A549 (cell line): ENCODE measurements at regions not wholly inside any gene's neighbourhood (a gene's known extent, or its start where the extent isn't known, plus 50 kb on each side); places are given as distances from the start of the nearest gene placed in this dataset.

Experiments used
- ATAC-seq, 2 experiments: fragments of 200-7000 bp in 1 of 2; fragments of >200 bp in 1 of 2; cut with Nextera tagmentation in 1 of 2; cut with Tn5 transposase in 1 of 2; 3 replicates each; pipeline versions ENCODE4 v1.8.0 to v1.9.1; 2018 to 2020; ENCODE audit warnings: mild to moderate bottlenecking in 1 of 2, moderate library complexity in 1 of 2
- CTCF ChIA-PET: fragments of 300-600 bp; sonication (Branson Sonifier 250); formaldehyde crosslinking; extraction: SDS; loops from one replicate; lab custom pipeline; 2021; ENCODE audit warnings: antibody characterized with exemption, inconsistent platforms; lab: Yijun Ruan, JAX
- POLR2A ChIA-PET: fragments of 350-600 bp; formaldehyde crosslinking; extraction: SDS; loops from one replicate; lab custom pipeline; 2021; ENCODE audit warnings: antibody characterized with exemption, inconsistent platforms; lab: Yijun Ruan, JAX
- DNase-seq, 2 experiments: peaks; one replicate each; pipeline versions ENCODE4 v3.0.0 to v3.0.0-alpha.2; 2011 to 2016; ENCODE audit warnings: low read depth in 1 of 2, low spot score in 1 of 2
- FAIRE-seq: peaks from 2 replicates; lab custom pipeline; 2011; peaks lifted over from hg19 to GRCh38; lab: Jason Lieb, UNC
- H3K27ac ChIP-seq, 2 experiments: fragments of >200 bp; sonication (Bioruptor Twin); formaldehyde crosslinking; 3 replicates each; pipeline ENCODE4 v1.5.1; 2016 to 2017
- H3K4me1 ChIP-seq: fragments of >200 bp; sonication (Bioruptor Twin); formaldehyde crosslinking; 3 replicates; pipeline ENCODE4 v1.6.1; 2016
- H3K4me2 ChIP-seq: fragments of >200 bp; sonication (Bioruptor Twin); formaldehyde crosslinking; 3 replicates; pipeline ENCODE4 v1.6.1; 2016
- H3K4me3 ChIP-seq: fragments of >200 bp; sonication (Bioruptor Twin); formaldehyde crosslinking; 3 replicates; pipeline ENCODE4 v1.5.1; 2016
- H3K9me3 ChIP-seq: fragments of >200 bp; sonication (Bioruptor Twin); formaldehyde crosslinking; 3 replicates; pipeline ENCODE4 v1.6.1; 2016
- CBX8 ChIP-seq: fragments of 200-600 bp; sonication (generic); IDR thresholded peaks from 2 replicates; pipeline ENCODE4 v1.6.1; 2016
- CHD2 ChIP-seq: fragments of 150-350 bp; IDR thresholded peaks from 2 replicates; pipeline ENCODE4 v1.6.1; 2014; ENCODE audit warnings: low read length; ENCODE audit not compliant: partially characterized antibody
- CTCF ChIP-seq: fragments of >200 bp; sonication (Bioruptor Twin); formaldehyde crosslinking; IDR thresholded peaks from 3 replicates; pipeline ENCODE4 v1.5.1; 2016
- FOSB ChIP-seq: fragments of 250-450 bp; sonication (Bioruptor Pico); IDR thresholded peaks from 2 replicates; pipeline ENCODE4 v1.5.0; 2020; ENCODE audit warnings: mild to moderate bottlenecking, moderate library complexity
- GATA3 ChIP-seq: IDR thresholded peaks from 2 replicates; pipeline ENCODE4 v1.6.1; 2012; ENCODE audit warnings: borderline replicate concordance
- HDAC2 ChIP-seq: fragments of 200-600 bp; sonication (generic); IDR thresholded peaks from 2 replicates; pipeline ENCODE4 v1.6.1; 2016
- HEYL ChIP-seq: fragments of 250-450 bp; sonication (Bioruptor Pico); IDR thresholded peaks from 2 replicates; pipeline ENCODE4 v1.8.0; 2021; ENCODE audit warnings: mild to moderate bottlenecking, moderate library complexity
- JUN ChIP-seq, 2 experiments: fragments of >200 bp; sonication (Bioruptor Twin); formaldehyde crosslinking; IDR thresholded peaks; 2 replicates in 1 of 2; 3 replicates in 1 of 2; pipeline ENCODE4 v1.6.1; 2016 to 2017
- KDM1A ChIP-seq: fragments of 200-600 bp; sonication (generic); IDR thresholded peaks from 2 replicates; pipeline ENCODE4 v1.6.1; 2016; ENCODE audit warnings: low read depth, mild to moderate bottlenecking
- KDM5A ChIP-seq: fragments of 200-600 bp; sonication (generic); IDR thresholded peaks from 2 replicates; pipeline ENCODE4 v1.6.1; 2016; ENCODE audit warnings: antibody characterized with exemption, mild to moderate bottlenecking
- NR3C1 ChIP-seq: fragments of >200 bp; sonication (Bioruptor Twin); formaldehyde crosslinking; IDR thresholded peaks from 3 replicates; pipeline ENCODE4 v1.6.1; 2017
- PHF8 ChIP-seq: fragments of 200-600 bp; sonication (generic); IDR thresholded peaks from 2 replicates; pipeline ENCODE4 v1.6.1; 2016; ENCODE audit warnings: low read depth, mild to moderate bottlenecking, antibody characterized with exemption, moderate library complexity, borderline replicate concordance
- POLR2A ChIP-seq: IDR thresholded peaks from 2 replicates; pipeline ENCODE4 v1.6.1; 2012; ENCODE audit warnings: mild to moderate bottlenecking, low read length
- RAD21 ChIP-seq, 2 experiments: fragments of >200 bp in 1 of 2; sonication (Bioruptor Twin) in 1 of 2; formaldehyde crosslinking in 1 of 2; IDR thresholded peaks in 1 of 2; conservative IDR thresholded peaks in 1 of 2; 2 replicates in 1 of 2; 3 replicates in 1 of 2; pipeline ENCODE4 v1.6.1; 2012 to 2018; ENCODE audit warnings: inconsistent platforms in 1 of 2
- RCOR1 ChIP-seq: fragments of 150-350 bp; IDR thresholded peaks from 2 replicates; pipeline ENCODE4 v1.6.1; 2014; ENCODE audit warnings: antibody characterized with exemption, low read length, low read depth
- REST ChIP-seq: fragments of 200-600 bp; sonication (generic); IDR thresholded peaks from 2 replicates; pipeline ENCODE4 v1.6.1; 2016; ENCODE audit warnings: antibody characterized with exemption, mild to moderate bottlenecking, moderate library complexity
- RFX5 ChIP-seq: fragments of 450-650 bp; IDR thresholded peaks from 2 replicates; pipeline ENCODE4 v1.7.1; 2014; ENCODE audit warnings: antibody characterized with exemption, mild to moderate bottlenecking, moderate library complexity
- ZSCAN20 ChIP-seq: fragments of 250-450 bp; sonication (Bioruptor Pico); IDR thresholded peaks from 2 replicates; pipeline ENCODE4 v1.8.0; 2022; ENCODE audit warnings: mild to moderate bottlenecking, moderate library complexity
- WGBS: methylation state at CpG from one replicate; pipeline ENCODE4 v1.1.6; 2017; ENCODE audit errors: missing lambda C conversion rate; 5-methylcytosine and 5-hydroxymethylcytosine counted together
- TF ChIP-seq, protein P1 (sequence below): fragments of >200 bp; sonication (Bioruptor Twin); formaldehyde crosslinking; IDR thresholded peaks from 3 replicates; pipeline ENCODE4 v1.6.1; 2016
- TF ChIP-seq, protein P2 (sequence below): fragments of >200 bp; sonication (Bioruptor Twin); formaldehyde crosslinking; IDR thresholded peaks from 2 replicates; pipeline ENCODE4 v1.6.1; 2016
- TF ChIP-seq, protein P3 (sequence below): fragments of 250-450 bp; sonication (Bioruptor Pico); IDR thresholded peaks from 2 replicates; pipeline ENCODE4 v1.5.0; 2021; ENCODE audit warnings: mild to moderate bottlenecking, moderate library complexity, borderline replicate concordance

DNA sequence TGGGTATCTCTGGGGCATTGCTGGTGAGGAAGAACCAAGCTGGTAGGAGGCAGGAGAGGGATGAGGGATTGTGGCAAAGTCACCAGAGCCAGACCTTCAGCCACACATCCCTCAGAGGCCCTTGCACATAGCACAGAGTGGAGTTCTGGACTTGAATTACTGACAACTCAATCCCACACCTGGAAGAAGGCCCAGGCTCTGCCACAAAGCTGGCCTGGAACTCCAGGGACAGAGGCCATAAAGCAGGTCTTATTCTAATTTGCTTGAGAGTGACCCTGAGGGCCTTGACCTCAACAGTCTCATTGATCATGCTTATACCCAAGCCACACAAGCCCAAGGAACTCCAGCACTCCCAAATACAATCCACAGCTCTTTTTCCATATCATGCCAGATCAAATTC is 486.2 kb upstream of the ZMIZ1 start:
- TF ChIP-seq RFX5 (no peak), HDAC2 (no peak), HEYL (CRISPR knock-in tag) (no peak), CHD2 (no peak), RAD21 (conservative IDR thresholded peaks at IDR 0.05 in 1 of 2, IDR thresholded peaks at IDR 0.05 in 1 of 2) (no peak), PHF8 (no peak), KDM1A (no peak)
- TF ChIP-seq, protein P1, sequence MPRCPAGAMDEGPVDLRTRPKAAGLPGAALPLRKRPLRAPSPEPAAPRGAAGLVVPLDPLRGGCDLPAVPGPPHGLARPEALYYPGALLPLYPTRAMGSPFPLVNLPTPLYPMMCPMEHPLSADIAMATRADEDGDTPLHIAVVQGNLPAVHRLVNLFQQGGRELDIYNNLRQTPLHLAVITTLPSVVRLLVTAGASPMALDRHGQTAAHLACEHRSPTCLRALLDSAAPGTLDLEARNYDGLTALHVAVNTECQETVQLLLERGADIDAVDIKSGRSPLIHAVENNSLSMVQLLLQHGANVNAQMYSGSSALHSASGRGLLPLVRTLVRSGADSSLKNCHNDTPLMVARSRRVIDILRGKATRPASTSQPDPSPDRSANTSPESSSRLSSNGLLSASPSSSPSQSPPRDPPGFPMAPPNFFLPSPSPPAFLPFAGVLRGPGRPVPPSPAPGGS: no peak
- DNase-seq: no peak
- Histone ChIP-seq H3K9me3 (no peaks in the 10 kb centered on the region), H3K4me3 (no peak overlapping the region), H3K4me1 (no peaks in the 10 kb centered on the region), H3K4me2 (no peak overlapping the region), H3K27ac (no peak overlapping the region)
- POLR2A ChIA-PET: no interaction called here
- no peak for FAIRE-seq
- CTCF ChIA-PET: interaction anchor here (0.9 to 1.5 kb wide), 2 partner anchors 13 to 23 kb away, joined by 3 to 4 read pairs; no protein-coding TSS in a partner anchor
- no peak for ATAC-seq

DNA sequence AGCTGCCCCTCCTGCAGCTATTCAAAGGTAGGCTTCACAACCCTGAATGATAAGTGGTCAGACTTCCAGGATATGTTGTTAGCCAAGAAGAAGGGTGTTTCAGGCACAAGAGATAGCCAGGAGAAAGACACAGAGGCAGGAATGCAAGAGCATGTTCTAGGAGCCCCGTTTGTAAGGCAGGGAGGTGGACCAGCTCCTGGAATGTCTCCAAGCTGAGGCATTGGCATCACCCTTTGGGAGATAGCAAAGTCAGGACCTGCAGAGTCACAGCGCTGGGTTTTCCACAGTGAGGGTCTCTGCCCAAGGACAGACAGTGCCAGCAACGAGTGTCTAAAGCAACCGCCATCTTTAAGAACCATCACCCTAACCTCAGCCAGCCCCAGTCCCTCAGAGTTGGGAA is 484.5 kb upstream of the ZMIZ1 start:
- no peak overlapping the region for H3K4me2 ChIP-seq
- CTCF ChIA-PET: no interaction called here
- no peaks in the 10 kb centered on the region for H3K9me3 ChIP-seq
- ATAC-seq (no peak), DNase-seq (no peak), FAIRE-seq (no peak)
- POLR2A ChIA-PET: no interaction called here
- no peaks in the 10 kb centered on the region for H3K4me1 ChIP-seq
- no peak for TF ChIP-seq NR3C1
- TF ChIP-seq, protein P2, sequence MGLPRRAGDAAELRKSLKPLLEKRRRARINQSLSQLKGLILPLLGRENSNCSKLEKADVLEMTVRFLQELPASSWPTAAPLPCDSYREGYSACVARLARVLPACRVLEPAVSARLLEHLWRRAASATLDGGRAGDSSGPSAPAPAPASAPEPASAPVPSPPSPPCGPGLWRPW: no peak
- no peak for TF ChIP-seq CBX8
- TF ChIP-seq GATA3: no peak
- TF ChIP-seq POLR2A: no peak
- TF ChIP-seq CHD2: no peak
- no peak for TF ChIP-seq JUN (IDR thresholded peaks at IDR 0.05)
- no peak for TF ChIP-seq ZSCAN20
- TF ChIP-seq FOSB: no peak
- TF ChIP-seq KDM5A: no peak
- TF ChIP-seq REST: no peak
- 50% methylated on average over 4 of the region's 4 CpGs for WGBS
- H3K27ac ChIP-seq: no peak overlapping the region
- H3K4me3 ChIP-seq: no peak overlapping the region

- Histone ChIP-seq H3K4me1 (no peaks in the 10 kb centered on the region), H3K4me3 (no peak overlapping the region), H3K27ac (no peak overlapping the region), H3K4me2 (no peak overlapping the region), H3K9me3 (no peaks in the 10 kb centered on the region)
- CTCF ChIA-PET: interaction anchor here (1.4 kb wide), 1 partner anchor 610 kb away, joined by 3 read pairs; no protein-coding TSS in a partner anchor
- no peak for FAIRE-seq
- DNase-seq: no peak
- no peak for TF ChIP-seq CTCF
- TF ChIP-seq, protein P3, sequence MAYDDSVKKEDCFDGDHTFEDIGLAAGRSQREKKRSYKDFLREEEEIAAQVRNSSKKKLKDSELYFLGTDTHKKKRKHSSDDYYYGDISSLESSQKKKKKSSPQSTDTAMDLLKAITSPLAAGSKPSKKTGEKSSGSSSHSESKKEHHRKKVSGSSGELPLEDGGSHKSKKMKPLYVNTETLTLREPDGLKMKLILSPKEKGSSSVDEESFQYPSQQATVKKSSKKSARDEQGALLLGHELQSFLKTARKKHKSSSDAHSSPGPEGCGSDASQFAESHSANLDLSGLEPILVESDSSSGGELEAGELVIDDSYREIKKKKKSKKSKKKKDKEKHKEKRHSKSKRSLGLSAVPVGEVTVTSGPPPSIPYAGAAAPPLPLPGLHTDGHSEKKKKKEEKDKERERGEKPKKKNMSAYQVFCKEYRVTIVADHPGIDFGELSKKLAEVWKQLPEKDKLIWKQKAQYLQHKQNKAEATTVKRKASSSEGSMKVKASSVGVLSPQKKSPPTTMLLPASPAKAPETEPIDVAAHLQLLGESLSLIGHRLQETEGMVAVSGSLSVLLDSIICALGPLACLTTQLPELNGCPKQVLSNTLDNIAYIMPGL: no peak
- TF ChIP-seq RCOR1: no peak
- POLR2A ChIA-PET: no interaction called here
- no peak for ATAC-seq
- WGBS: 68% methylated on average over 7 of the region's 7 CpGs
Observed at GRCh38 chr10:78584681-78585080, 484.1 kb upstream of the ZMIZ1 start.
